A673 (cell line): ENCODE measurements at regions not wholly inside any gene's neighbourhood (a gene's known extent, or its start where the extent isn't known, plus 50 kb on each side); places are given as distances from the start of the nearest gene placed in this dataset.

Experiments used
- BruUV-seq: library from RNA; stranded (reverse); fragments of 400-500 nt; replicated peaks from 2 replicates; lab custom pipeline; 2021; lab: Mats Ljungman, UMichigan
- CTCF ChIA-PET: fragments of 300-600 bp; sonication (Branson Sonifier 250); formaldehyde crosslinking; loops from one replicate; lab custom pipeline; 2022; ENCODE audit warnings: antibody characterized with exemption; lab: Charles Lee
- POLR2A ChIA-PET: fragments of 300-600 bp; sonication (Branson Sonifier 250); formaldehyde crosslinking; loops from one replicate; lab custom pipeline; 2022; ENCODE audit warnings: antibody characterized with exemption; ENCODE audit not compliant: low non-redundant PET; lab: Charles Lee
- DNase-seq: peaks from one replicate; pipeline ENCODE4 v3.0.0-alpha.2; 2015; ENCODE audit warnings: low spot score
- H3K27ac ChIP-seq: fragments of 200-600 bp; sonication (generic); 2 replicates; pipeline ENCODE4 v1.5.1; 2016; ENCODE audit warnings: mixed run types, low read depth, mild to moderate bottlenecking, mixed read lengths, antibody characterized with exemption, low read length; ENCODE audit not compliant: poor library complexity, severe bottlenecking
- H3K27me3 ChIP-seq: fragments of 200-600 bp; sonication (generic); replicated peaks from 2 replicates; pipeline ENCODE4 v1.6.1; 2017; ENCODE audit warnings: mixed run types, low read depth, mild to moderate bottlenecking, mixed read lengths, antibody characterized with exemption, low read length; ENCODE audit not compliant: insufficient read depth, poor library complexity
- H3K36me3 ChIP-seq: fragments of 200-600 bp; sonication (generic); 2 replicates; pipeline ENCODE4 v1.6.1; 2016; ENCODE audit warnings: mixed run types, mild to moderate bottlenecking, mixed read lengths, antibody characterized with exemption, low read length; ENCODE audit not compliant: insufficient read depth, poor library complexity, severe bottlenecking
- H3K4me1 ChIP-seq: fragments of 200-600 bp; sonication (generic); 2 replicates; pipeline ENCODE4 v1.6.1; 2017; ENCODE audit warnings: mixed run types, mild to moderate bottlenecking, mixed read lengths, antibody characterized with exemption, low read length; ENCODE audit not compliant: insufficient read depth, poor library complexity, severe bottlenecking
- H3K4me3 ChIP-seq: fragments of 200-600 bp; sonication (generic); 2 replicates; pipeline ENCODE4 v1.5.1; 2016; ENCODE audit warnings: low read depth, mixed run types, mild to moderate bottlenecking, mixed read lengths, low read length; ENCODE audit not compliant: poor library complexity, severe bottlenecking
- H3K9me3 ChIP-seq: fragments of 200-600 bp; sonication (generic); 2 replicates; pipeline ENCODE4 v1.6.1; 2016; ENCODE audit warnings: mixed run types, low read depth, mild to moderate bottlenecking, mixed read lengths, antibody characterized with exemption, low read length; ENCODE audit not compliant: poor library complexity, severe bottlenecking
- CTCF ChIP-seq: fragments of 300-800, 200-600 bp; sonication (generic); conservative IDR thresholded peaks from 2 replicates; pipeline ENCODE4 v1.5.1; 2017; ENCODE audit warnings: low read depth, mild to moderate bottlenecking, antibody characterized with exemption, low read length, moderate library complexity, mixed read lengths
- EZH2 ChIP-seq: fragments of 200-600 bp; sonication (generic); IDR thresholded peaks from 2 replicates; pipeline ENCODE4 v1.6.1; 2017; ENCODE audit warnings: borderline replicate concordance, low read depth, mild to moderate bottlenecking, mixed read lengths, antibody characterized with exemption, low read length; ENCODE audit not compliant: poor library complexity, severe bottlenecking
- intact Hi-C: fragments of 100-400 bp; cut with micrococcal nuclease; formaldehyde crosslinking; loops from one replicate; pipeline ENCODE4 v1.10.0; 2022; ENCODE audit not compliant: unreplicated experiment

- CTCF ChIA-PET, result no interaction called here
Measured at GRCh38 chr12:127779301-127780045, 487.5 kb upstream of the TMEM132C start.

GRCh38 chr12:127780881-127781280, 486.1 kb upstream of the TMEM132C start:
- H3K4me1 ChIP-seq, result no peaks in the 10 kb centered on the region
- no peaks in the 10 kb centered on the region for H3K36me3 ChIP-seq
- ChIA-PET POLR2A (no interaction called here), CTCF (no interaction called here)
- no peaks in the 10 kb centered on the region for H3K9me3 ChIP-seq
- no peak overlapping the region for H3K4me3 ChIP-seq
- intact Hi-C loops, result no loop called here
- no TSS peak for BruUV-seq
- TF ChIP-seq EZH2, result no peak
- no peak for TF ChIP-seq CTCF
- no peak for DNase-seq
- no peak overlapping the region for H3K27ac ChIP-seq
- peaks cover 10% of the 10 kb centered on the region for H3K27me3 ChIP-seq

More at GRCh38 chr12:127779301-127780045, 487.5 kb upstream of the TMEM132C start:
- no peak for TF ChIP-seq CTCF
- no peak for TF ChIP-seq EZH2
- no TSS peak for BruUV-seq
- Histone ChIP-seq H3K36me3 (no peaks in the 10 kb centered on the region), H3K27me3 (peaks cover 10% of the 10 kb centered on the region), H3K9me3 (no peaks in the 10 kb centered on the region), H3K27ac (no peak overlapping the region), H3K4me1 (no peaks in the 10 kb centered on the region), H3K4me3 (no peak overlapping the region)
- no peak for DNase-seq
- POLR2A ChIA-PET, result no interaction called here
- intact Hi-C loops, result no loop called here

GRCh38 chr12:127781336-127781735, 485.6 kb upstream of the TMEM132C start:
- Histone ChIP-seq H3K27me3 (peaks cover 10% of the 10 kb centered on the region), H3K27ac (no peak overlapping the region), H3K4me3 (no peak overlapping the region), H3K9me3 (no peaks in the 10 kb centered on the region), H3K4me1 (no peaks in the 10 kb centered on the region), H3K36me3 (no peaks in the 10 kb centered on the region)
- no peak for DNase-seq
- POLR2A ChIA-PET, result no interaction called here
- CTCF ChIA-PET, result no interaction called here
- TF ChIP-seq EZH2 (no peak), CTCF (no peak)
- BruUV-seq, result no TSS peak
- intact Hi-C loops, result no loop called here
